SU-DHL-6 (cell line): ENCODE measurements at regions not wholly inside any gene's neighbourhood (a gene's known extent, or its start where the extent isn't known, plus 50 kb on each side); places are given as distances from the start of the nearest gene placed in this dataset.

Experiments
- H2AFZ ChIP-seq: fragments of 200-600 bp; sonication (generic); 2 replicates; pipeline ENCODE4 v1.6.1; 2014; ENCODE audit warnings: low read depth, mild to moderate bottlenecking, moderate library complexity, mixed read lengths, antibody characterized with exemption, low read length; ENCODE audit not compliant: severe bottlenecking
- H3F3A ChIP-seq: fragments of 200-600 bp; shearing (Covaris generic); 2 replicates; pipeline ENCODE4 v1.6.0; 2016; ENCODE audit warnings: antibody characterized with exemption, mild to moderate bottlenecking; ENCODE audit not compliant: insufficient read depth
- H3K27ac ChIP-seq: fragments of 200-600 bp; sonication (generic); 2 replicates; pipeline ENCODE4 v1.5.1; 2016; ENCODE audit warnings: low read depth, mild to moderate bottlenecking, low read length, moderate library complexity, mixed read lengths
- H3K27me3 ChIP-seq: fragments of 200-600 bp; sonication (generic), shearing (Covaris generic); 2 replicates; pipeline ENCODE4 v1.6.0; 2014; ENCODE audit warnings: mild to moderate bottlenecking, low read length
- H3K36me3 ChIP-seq: fragments of 200-600 bp; sonication (generic); 2 replicates; pipeline ENCODE4 v1.6.1; 2014; ENCODE audit warnings: mild to moderate bottlenecking, low read length, mixed read lengths
- H3K4me2 ChIP-seq: fragments of 300-600, 200-600 bp; shearing (Covaris generic), sonication (generic); 2 replicates; pipeline ENCODE4 v1.6.0; 2014; ENCODE audit warnings: low read length, low read depth, mild to moderate bottlenecking; ENCODE audit not compliant: poor library complexity, severe bottlenecking
- H3K4me3 ChIP-seq: fragments of 200-600 bp; sonication (generic); 2 replicates; pipeline ENCODE4 v1.5.1; 2014; ENCODE audit warnings: antibody characterized with exemption, low read length, mild to moderate bottlenecking, mixed read lengths; ENCODE audit not compliant: insufficient read depth, poor library complexity, severe bottlenecking
- H3K79me2 ChIP-seq: fragments of 200-600 bp; sonication (generic); 2 replicates; pipeline ENCODE4 v1.6.1; 2014; ENCODE audit warnings: mild to moderate bottlenecking, low read length, moderate library complexity; ENCODE audit not compliant: insufficient read depth
- H3K9ac ChIP-seq: fragments of 200-600 bp; sonication (generic); 2 replicates; pipeline ENCODE4 v1.7.0; 2014; ENCODE audit warnings: mild to moderate bottlenecking, low read length
- H3K9me2 ChIP-seq: fragments of 200-600 bp; sonication (generic); replicated peaks from 2 replicates; pipeline ENCODE4 v1.6.1; 2014; ENCODE audit warnings: low read length; ENCODE audit not compliant: insufficient read depth
- H3K9me3 ChIP-seq: fragments of 200-600 bp; sonication (generic); 2 replicates; pipeline ENCODE4 v1.6.1; 2014; ENCODE audit warnings: low read length, mixed read lengths; ENCODE audit not compliant: insufficient read depth
- H4K20me1 ChIP-seq: fragments of 200-600 bp; sonication (generic); 2 replicates; pipeline ENCODE4 v1.6.1; 2014; ENCODE audit warnings: low read depth, mild to moderate bottlenecking, antibody characterized with exemption, low read length, moderate library complexity, mixed read lengths
- EZH2phosphoT487 ChIP-seq: fragments of 200-600 bp; sonication (generic), shearing (Covaris generic); conservative IDR thresholded peaks from 2 replicates; pipeline ENCODE4 v1.6.1; 2018; ENCODE audit warnings: mild to moderate bottlenecking, antibody characterized with exemption, low read length, moderate library complexity, mixed read lengths
- TF ChIP-seq, protein P1 (sequence below): fragments of 200-600 bp; sonication (generic); IDR thresholded peaks from one replicate; pipeline ENCODE4 v1.5.1; 2017; ENCODE audit warnings: antibody characterized with exemption, mild to moderate bottlenecking, low read length, moderate library complexity; ENCODE audit not compliant: insufficient read depth, poor library complexity, severe bottlenecking

DNA sequence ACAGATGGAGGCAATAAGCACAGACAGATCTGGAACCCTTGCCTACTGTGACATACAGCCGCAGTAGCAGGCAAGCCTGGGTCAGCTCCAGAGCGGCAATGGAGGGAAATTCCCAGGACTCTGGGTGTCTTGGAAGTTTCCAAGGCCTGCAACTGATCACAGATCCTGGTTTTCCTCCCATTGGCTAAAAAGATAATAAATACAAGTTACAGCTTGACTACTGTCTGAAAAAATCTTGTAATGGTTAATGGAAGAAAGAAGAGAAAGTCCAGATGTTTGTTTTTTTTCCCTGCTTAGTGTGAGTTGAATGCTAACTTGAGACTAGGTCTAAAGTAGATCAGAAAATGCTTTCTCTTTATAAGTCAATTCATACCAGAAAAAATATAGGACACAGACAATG lies 307.6 kb downstream of the ALDH8A1 start:
- Histone ChIP-seq H3F3A (no peaks in the 10 kb centered on the region), H3K27ac (no peak overlapping the region), H3K4me3 (no peak overlapping the region), H2AFZ (no peak overlapping the region), H3K9me2 (no peaks in the 10 kb centered on the region), H3K36me3 (no peaks in the 10 kb centered on the region), H4K20me1 (no peaks in the 10 kb centered on the region), H3K9ac (no peak overlapping the region), H3K9me3 (no peaks in the 10 kb centered on the region), H3K79me2 (no peaks in the 10 kb centered on the region), H3K4me2 (no peak overlapping the region), H3K27me3 (no peaks in the 10 kb centered on the region)
- TF ChIP-seq, protein P1, sequence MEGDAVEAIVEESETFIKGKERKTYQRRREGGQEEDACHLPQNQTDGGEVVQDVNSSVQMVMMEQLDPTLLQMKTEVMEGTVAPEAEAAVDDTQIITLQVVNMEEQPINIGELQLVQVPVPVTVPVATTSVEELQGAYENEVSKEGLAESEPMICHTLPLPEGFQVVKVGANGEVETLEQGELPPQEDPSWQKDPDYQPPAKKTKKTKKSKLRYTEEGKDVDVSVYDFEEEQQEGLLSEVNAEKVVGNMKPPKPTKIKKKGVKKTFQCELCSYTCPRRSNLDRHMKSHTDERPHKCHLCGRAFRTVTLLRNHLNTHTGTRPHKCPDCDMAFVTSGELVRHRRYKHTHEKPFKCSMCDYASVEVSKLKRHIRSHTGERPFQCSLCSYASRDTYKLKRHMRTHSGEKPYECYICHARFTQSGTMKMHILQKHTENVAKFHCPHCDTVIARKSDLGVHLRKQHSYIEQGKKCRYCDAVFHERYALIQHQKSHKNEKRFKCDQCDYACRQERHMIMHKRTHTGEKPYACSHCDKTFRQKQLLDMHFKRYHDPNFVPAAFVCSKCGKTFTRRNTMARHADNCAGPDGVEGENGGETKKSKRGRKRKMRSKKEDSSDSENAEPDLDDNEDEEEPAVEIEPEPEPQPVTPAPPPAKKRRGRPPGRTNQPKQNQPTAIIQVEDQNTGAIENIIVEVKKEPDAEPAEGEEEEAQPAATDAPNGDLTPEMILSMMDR: no peak
- no peak for TF ChIP-seq EZH2phosphoT487

DNA sequence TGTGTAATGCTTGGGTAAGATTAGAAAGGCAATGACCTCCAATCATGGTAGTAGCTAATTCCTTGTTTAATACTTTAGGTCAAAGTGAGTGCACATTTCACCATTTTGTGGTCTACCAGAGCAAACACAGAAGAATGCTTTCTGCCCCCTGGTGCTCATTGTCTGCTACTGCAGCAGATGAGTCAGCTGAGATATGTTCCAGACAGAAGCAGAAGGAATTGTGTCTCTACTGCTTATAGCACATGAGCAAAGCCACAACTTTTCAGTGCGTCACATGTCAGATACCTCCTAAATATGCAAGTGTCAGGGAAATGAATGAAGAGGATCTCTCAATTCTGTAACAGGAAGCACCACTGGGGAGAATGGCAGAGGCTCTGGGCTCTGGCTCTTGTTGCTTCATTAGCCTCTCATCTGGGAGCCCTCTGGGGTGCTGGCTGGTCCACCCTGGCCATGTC lies 308.9 kb downstream of the ALDH8A1 start:
- H3K79me2 ChIP-seq: no peaks in the 10 kb centered on the region
- H3K4me3 ChIP-seq: no peak overlapping the region
- H3K36me3 ChIP-seq: no peaks in the 10 kb centered on the region
- no peaks in the 10 kb centered on the region for H3K27me3 ChIP-seq
- TF ChIP-seq EZH2phosphoT487: no peak
- TF ChIP-seq, protein P1: peak; percentile 90
- no peaks in the 10 kb centered on the region for H3K9me2 ChIP-seq
- H3F3A ChIP-seq: no peaks in the 10 kb centered on the region
- no peaks in the 10 kb centered on the region for H3K9me3 ChIP-seq
- H3K9ac ChIP-seq: no peak overlapping the region
- no peak overlapping the region for H3K27ac ChIP-seq
- H2AFZ ChIP-seq: no peak overlapping the region
- no peak overlapping the region for H3K4me2 ChIP-seq
- H4K20me1 ChIP-seq: no peaks in the 10 kb centered on the region

DNA sequence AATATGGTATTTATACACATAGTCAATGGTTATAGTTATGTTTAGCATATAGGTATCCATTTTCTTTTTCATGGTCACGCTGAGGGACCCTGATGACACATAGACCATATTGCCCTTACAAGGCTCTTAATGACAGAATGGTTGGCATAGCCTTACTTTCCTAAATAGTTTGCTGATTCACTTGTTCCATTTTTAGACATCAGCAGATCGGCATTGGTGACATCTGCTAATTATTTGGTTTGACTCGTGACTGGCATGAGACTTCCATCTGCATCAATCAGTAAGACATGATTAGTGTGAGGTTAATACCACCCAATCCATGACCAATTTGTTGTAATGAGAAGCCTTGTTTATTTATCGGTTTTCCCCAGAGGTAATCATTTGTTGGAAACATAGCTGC lies 309.7 kb downstream of the ALDH8A1 start:
- Histone ChIP-seq H3K9me3 (no peaks in the 10 kb centered on the region), H3K9me2 (no peaks in the 10 kb centered on the region), H4K20me1 (no peaks in the 10 kb centered on the region), H3K27me3 (no peaks in the 10 kb centered on the region), H3K9ac (no peak overlapping the region), H3K4me3 (no peak overlapping the region), H3F3A (no peaks in the 10 kb centered on the region), H3K36me3 (no peaks in the 10 kb centered on the region), H2AFZ (no peak overlapping the region), H3K79me2 (no peaks in the 10 kb centered on the region), H3K4me2 (no peak overlapping the region), H3K27ac (no peak overlapping the region)
- TF ChIP-seq, protein P1: no peak
- TF ChIP-seq EZH2phosphoT487: no peak
